ENCODE measurements at regions not wholly inside any gene's neighbourhood (a gene's known extent, or its start where the extent isn't known, plus 50 kb on each side); places are given as distances from the start of the nearest gene placed in this dataset.

DNA sequence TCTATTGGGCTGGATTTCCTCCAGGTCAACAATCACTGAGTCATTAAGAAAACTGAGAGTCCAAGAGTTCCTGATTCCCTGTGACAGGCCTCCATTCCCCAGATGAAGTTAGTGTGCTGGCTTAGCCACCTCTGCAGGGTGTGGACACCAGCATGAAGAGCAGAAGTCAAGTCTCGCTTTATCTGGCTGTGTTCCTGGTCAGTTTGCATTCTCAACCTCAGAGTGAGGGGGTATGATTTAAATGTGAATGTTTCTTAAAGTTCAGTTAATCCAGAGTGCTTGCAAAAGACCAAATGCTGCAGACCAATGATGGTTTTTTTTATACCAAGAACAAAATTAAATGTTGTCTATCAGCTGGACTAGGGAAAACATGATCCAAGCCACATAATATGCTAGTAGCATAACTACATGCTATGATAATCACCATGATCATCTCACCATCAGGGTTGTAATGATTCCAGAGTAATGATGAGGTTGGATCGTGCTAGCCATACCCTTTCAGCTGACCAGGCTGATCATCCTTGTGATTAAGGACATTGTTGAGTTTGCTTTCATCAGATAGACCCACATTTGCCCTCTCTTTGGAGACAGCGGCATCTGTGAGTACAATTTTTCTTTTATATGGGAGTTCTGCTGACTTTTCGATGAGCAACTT lies 145.8 kb upstream of the ARHGAP20 start:
- no peak for DNase-seq (ENCODE audit: low spot score in 2 of 2)
- WGBS = 60% methylated on average over 4 of the region's 4 CpGs
- H3K4me3 ChIP-seq = no peak overlapping the region
- peaks cover 15% of the 10 kb centered on the region for H3K4me1 ChIP-seq
- no peaks in the 10 kb centered on the region for H3K27me3 ChIP-seq
- TF ChIP-seq POLR2AphosphoS5 (IDR thresholded peaks at IDR 0.05) = peak in 1 of 3 donors; percentile 30
- TF ChIP-seq, protein P1, sequence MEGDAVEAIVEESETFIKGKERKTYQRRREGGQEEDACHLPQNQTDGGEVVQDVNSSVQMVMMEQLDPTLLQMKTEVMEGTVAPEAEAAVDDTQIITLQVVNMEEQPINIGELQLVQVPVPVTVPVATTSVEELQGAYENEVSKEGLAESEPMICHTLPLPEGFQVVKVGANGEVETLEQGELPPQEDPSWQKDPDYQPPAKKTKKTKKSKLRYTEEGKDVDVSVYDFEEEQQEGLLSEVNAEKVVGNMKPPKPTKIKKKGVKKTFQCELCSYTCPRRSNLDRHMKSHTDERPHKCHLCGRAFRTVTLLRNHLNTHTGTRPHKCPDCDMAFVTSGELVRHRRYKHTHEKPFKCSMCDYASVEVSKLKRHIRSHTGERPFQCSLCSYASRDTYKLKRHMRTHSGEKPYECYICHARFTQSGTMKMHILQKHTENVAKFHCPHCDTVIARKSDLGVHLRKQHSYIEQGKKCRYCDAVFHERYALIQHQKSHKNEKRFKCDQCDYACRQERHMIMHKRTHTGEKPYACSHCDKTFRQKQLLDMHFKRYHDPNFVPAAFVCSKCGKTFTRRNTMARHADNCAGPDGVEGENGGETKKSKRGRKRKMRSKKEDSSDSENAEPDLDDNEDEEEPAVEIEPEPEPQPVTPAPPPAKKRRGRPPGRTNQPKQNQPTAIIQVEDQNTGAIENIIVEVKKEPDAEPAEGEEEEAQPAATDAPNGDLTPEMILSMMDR (IDR thresholded peaks at IDR 0.05) = no peak
- no peaks in the 10 kb centered on the region for H3K9me3 ChIP-seq
- H3K27ac ChIP-seq = peak overlapping the region; percentile 63
- no peaks in the 10 kb centered on the region for H3K36me3 ChIP-seq

DNA sequence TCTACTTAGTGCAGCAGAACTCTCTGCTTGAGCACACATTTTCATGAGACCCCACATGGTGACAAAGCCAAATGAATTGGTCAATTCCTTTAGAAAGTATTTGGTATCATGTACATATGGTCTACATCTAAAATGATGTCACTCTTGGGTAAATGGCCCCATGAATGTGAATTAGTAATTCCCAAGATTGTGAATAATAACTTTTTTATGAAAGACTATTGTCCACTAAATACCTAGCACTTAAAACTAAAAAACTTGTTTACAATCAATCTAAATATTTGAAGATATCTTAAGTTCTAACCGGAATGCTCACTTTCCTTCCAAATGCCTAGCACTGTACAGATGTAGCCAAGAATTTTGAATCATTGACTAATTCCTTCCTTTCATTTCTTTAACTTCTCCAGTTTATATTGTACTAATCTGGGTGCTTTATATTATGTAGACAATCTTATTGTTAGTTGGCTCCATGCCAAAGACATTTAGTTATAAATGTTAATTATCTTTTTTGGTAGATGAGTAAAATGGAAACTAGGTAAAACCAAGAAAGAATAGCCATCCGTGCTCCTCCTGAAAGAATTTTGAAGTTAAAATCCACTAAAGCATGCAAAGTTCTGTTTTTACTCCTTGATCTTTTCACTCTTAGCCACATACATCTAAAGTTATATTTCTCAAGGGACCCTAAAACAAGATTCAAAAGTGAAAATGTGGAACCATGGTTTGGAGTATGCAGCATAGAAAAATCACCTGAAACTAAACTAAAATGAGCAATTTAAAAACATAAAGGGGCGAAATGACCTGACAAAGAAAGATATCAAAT lies 145.0 kb upstream of the ARHGAP20 start:
- 71% methylated on average over 3 of the region's 3 CpGs for WGBS
- H3K9me3 ChIP-seq = no peaks in the 10 kb centered on the region
- peaks cover 16% of the 10 kb centered on the region for H3K4me1 ChIP-seq
- TF ChIP-seq POLR2AphosphoS5 (IDR thresholded peaks at IDR 0.05) (no peak), EP300 (IDR thresholded peaks at IDR 0.05) (no peak), POLR2A (IDR thresholded peaks at IDR 0.05) (no peak)
- TF ChIP-seq, protein P1 (IDR thresholded peaks at IDR 0.05) = no peak
- no peaks in the 10 kb centered on the region for H3K27me3 ChIP-seq
- no peak for DNase-seq (ENCODE audit: low spot score in 2 of 2)
- H3K4me3 ChIP-seq = no peak overlapping the region
- no peak overlapping the region for H3K27ac ChIP-seq
- no peaks in the 10 kb centered on the region for H3K36me3 ChIP-seq

DNA sequence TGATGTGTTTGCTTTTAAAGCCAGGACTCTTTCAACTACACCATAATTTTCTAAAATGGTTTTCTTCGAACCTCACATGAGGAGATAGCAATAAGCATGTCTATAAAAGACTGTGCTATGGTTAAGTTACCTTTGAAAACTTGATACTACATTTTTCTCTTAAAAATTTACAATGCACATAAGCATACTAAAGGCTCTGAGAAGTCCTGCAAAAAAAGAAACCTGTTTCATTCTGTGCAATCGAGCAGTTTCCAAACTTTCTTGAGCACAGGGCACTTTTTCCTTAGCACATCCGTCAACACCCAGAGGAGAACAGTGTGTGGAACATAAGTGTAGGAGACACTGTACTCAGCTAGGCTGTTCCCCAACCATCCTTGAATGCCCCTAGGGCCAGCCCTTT lies 144.1 kb upstream of the ARHGAP20 start:
- Histone ChIP-seq H3K36me3 (no peaks in the 10 kb centered on the region), H3K9me3 (no peaks in the 10 kb centered on the region), H3K4me1 (peaks cover 16% of the 10 kb centered on the region), H3K27ac (no peak overlapping the region), H3K27me3 (no peaks in the 10 kb centered on the region), H3K4me3 (no peak overlapping the region)
- TF ChIP-seq, protein P1 (IDR thresholded peaks at IDR 0.05) = no peak
- TF ChIP-seq POLR2AphosphoS5 (IDR thresholded peaks at IDR 0.05) = no peak
- TF ChIP-seq EP300 (IDR thresholded peaks at IDR 0.05) = no peak
- no peak for TF ChIP-seq POLR2A (IDR thresholded peaks at IDR 0.05)
- 94% methylated on average over 3 of the region's 3 CpGs for WGBS
- DNase-seq (ENCODE audit: low spot score in 2 of 2) = no peak

DNA sequence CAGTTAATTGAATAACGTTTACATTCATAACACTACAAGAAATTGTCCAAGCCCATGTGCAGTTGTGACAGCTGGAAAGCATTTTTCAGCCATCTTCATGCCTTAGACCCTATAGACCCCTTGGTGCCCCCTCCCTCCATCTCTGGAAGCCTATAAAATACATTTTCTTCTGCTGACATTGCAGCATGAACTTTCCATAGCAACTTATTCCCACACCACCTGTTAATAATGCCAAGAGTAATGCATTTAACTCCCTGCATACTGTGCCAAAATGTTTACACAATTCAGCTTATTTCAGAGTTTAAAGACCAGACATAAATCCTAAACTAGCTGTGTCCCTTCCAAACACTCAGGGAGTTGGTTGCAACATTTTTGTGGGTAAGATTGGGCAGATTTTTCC lies 143.0 kb upstream of the ARHGAP20 start:
- 27% methylated on average over 1 of the region's 1 CpG for WGBS
- TF ChIP-seq POLR2A (IDR thresholded peaks at IDR 0.05) (no peak), POLR2AphosphoS5 (IDR thresholded peaks at IDR 0.05) (no peak), EP300 (IDR thresholded peaks at IDR 0.05) (no peak)
- TF ChIP-seq, protein P1 (IDR thresholded peaks at IDR 0.05) = no peak
- Histone ChIP-seq H3K27me3 (no peaks in the 10 kb centered on the region), H3K9me3 (no peaks in the 10 kb centered on the region), H3K4me1 (peaks cover 16% of the 10 kb centered on the region), H3K27ac (no peak overlapping the region), H3K36me3 (no peaks in the 10 kb centered on the region), H3K4me3 (no peak overlapping the region)
- no peak for DNase-seq (ENCODE audit: low spot score in 2 of 2)

DNA sequence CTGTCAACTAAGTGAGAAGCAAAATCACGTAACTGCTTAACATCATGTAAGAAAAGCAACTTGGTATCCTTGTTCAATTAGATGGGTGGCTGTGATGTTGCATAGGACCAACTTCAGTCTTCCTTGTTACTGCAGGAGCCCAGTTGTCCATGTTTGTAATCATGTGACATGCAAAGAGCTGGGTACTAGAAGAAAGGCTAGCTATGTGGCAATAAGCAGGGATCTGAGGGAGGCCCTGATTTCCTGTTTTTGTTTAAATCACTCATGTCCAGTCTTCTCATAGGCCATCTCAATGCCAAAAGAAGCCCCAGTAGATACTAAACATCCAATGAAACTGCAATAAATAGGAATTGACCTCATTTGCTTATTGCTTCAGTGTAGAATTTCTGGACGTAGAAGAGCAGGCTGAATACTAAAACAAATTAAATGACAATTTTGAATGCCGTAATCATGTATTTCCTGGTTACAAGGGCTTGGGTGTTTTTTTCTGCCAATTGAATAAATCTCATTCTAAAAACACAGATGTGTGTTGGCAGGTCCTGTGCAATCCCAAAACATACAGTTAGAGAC lies 140.8 kb upstream of the ARHGAP20 start:
- H3K4me3 ChIP-seq = no peak overlapping the region
- no peak for DNase-seq (ENCODE audit: low spot score in 2 of 2)
- peaks cover 10% of the 10 kb centered on the region for H3K4me1 ChIP-seq
- TF ChIP-seq, protein P1 (IDR thresholded peaks at IDR 0.05) = no peak
- TF ChIP-seq POLR2A (IDR thresholded peaks at IDR 0.05) (no peak), POLR2AphosphoS5 (IDR thresholded peaks at IDR 0.05) (no peak), EP300 (IDR thresholded peaks at IDR 0.05) (no peak)
- no peaks in the 10 kb centered on the region for H3K27me3 ChIP-seq
- H3K27ac ChIP-seq = no peak overlapping the region
- whole genome bisulfite sequencing = 81% methylated on average over 3 of the region's 3 CpGs
- H3K9me3 ChIP-seq = no peaks in the 10 kb centered on the region
- no peaks in the 10 kb centered on the region for H3K36me3 ChIP-seq

All from suprapubic skin (tissue), 4 donors.